ENCODE measurements at regions not wholly inside any gene's neighbourhood (a gene's known extent, or its start where the extent isn't known, plus 50 kb on each side); places are given as distances from the start of the nearest gene placed in this dataset.

DNA sequence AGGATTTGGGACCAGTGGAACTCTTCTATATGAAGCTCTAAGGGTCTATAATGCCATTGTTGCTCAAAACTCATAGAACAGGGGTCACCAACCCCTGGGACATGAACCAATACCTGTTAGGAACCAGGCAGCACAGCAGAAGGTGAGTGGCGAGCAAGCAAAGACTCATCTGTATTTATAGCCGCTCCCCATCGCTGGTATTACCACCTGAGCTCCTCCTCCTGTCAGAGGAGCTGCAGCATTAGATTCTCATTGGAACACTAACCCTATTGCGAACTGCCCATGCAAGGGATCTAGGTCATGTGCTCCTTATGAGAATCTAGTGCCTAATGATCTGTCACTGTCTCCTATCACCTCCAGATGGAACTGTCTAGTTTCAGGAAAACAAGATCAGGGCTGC is 237.5 kb downstream of the C6orf118 start (continued):
- TF ChIP-seq, protein P1, sequence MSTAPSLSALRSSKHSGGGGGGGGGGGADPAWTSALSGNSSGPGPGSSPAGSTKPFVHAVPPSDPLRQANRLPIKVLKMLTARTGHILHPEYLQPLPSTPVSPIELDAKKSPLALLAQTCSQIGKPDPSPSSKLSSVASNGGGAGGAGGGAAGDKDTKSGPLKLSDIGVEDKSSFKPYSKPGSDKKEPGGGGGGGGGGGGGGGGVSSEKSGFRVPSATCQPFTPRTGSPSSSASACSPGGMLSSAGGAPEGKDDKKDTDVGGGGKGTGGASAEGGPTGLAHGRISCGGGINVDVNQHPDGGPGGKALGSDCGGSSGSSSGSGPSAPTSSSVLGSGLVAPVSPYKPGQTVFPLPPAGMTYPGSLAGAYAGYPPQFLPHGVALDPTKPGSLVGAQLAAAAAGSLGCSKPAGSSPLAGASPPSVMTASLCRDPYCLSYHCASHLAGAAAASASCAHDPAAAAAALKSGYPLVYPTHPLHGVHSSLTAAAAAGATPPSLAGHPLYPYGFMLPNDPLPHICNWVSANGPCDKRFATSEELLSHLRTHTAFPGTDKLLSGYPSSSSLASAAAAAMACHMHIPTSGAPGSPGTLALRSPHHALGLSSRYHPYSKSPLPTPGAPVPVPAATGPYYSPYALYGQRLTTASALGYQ (CRISPR knock-in tag; IDR thresholded peaks at IDR 0.05): no peak
- no peak for TF ChIP-seq HCFC1 (IDR thresholded peaks at IDR 0.05; ENCODE audit: low read depth, low read length)
- TF ChIP-seq SMAD9 (CRISPR knock-in tag; IDR thresholded peaks at IDR 0.05): no peak
- TF ChIP-seq, protein P2, sequence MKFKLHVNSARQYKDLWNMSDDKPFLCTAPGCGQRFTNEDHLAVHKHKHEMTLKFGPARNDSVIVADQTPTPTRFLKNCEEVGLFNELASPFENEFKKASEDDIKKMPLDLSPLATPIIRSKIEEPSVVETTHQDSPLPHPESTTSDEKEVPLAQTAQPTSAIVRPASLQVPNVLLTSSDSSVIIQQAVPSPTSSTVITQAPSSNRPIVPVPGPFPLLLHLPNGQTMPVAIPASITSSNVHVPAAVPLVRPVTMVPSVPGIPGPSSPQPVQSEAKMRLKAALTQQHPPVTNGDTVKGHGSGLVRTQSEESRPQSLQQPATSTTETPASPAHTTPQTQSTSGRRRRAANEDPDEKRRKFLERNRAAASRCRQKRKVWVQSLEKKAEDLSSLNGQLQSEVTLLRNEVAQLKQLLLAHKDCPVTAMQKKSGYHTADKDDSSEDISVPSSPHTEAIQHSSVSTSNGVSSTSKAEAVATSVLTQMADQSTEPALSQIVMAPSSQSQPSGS (CRISPR knock-in tag; IDR thresholded peaks at IDR 0.05): no peak

DNA sequence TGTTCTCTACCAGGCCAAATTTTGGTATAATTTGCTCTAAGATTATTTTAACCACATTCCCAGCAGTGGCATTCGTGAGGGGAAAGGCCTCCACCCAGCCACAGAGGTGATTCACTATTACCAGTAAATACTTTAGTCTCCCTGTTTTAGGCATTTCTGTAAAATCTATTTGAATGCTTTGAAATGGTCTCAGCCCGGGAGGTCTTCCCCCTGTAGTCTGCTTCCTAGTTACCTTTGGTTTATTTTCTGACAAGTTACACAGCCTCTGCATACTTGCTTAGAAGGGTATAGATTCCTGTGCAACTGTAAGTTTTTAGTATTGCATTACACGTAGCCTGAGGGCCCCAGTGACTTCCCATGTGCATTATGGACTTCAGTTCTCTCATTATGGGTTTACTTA is 248.7 kb downstream of the C6orf118 start:
- Histone ChIP-seq H3K36me3 (replicated peaks in 1 of 2; ENCODE audit: control insufficient read depth in 1 of 2, insufficient read depth in 2 of 2, low read length in 2 of 2) (no peaks in the 10 kb centered on the region), H3K27ac (ENCODE audit: extremely low read length, insufficient read depth, low read length) (no peak overlapping the region), H2AFZ (ENCODE audit: low read length) (no peak overlapping the region), H3K4me3 (replicated peaks in 1 of 3; ENCODE audit: insufficient read depth in 1 of 3, low read depth in 2 of 3, low read length in 3 of 3) (no peak overlapping the region), H3K9ac (ENCODE audit: insufficient read depth, low read depth, low read length) (no peak overlapping the region), H3K4me2 (ENCODE audit: low read depth, low read length) (no peak overlapping the region), H4K20me1 (ENCODE audit: insufficient read depth, low read length) (no peaks in the 10 kb centered on the region), H3K9me3 (ENCODE audit: low read length) (peaks cover 93% of the 10 kb centered on the region), H3K79me2 (ENCODE audit: insufficient read depth, low read length) (no peaks in the 10 kb centered on the region), H3K27me3 (ENCODE audit: control insufficient read depth in 1 of 2, insufficient read depth in 2 of 2, low read length in 2 of 2) (no peaks in the 10 kb centered on the region), H3K4me1 (ENCODE audit: insufficient read depth, low read length) (no peaks in the 10 kb centered on the region)
- BruUV-seq (replicated peaks): no TSS peak
- CTCF ChIA-PET (ENCODE audit: low intra/inter-chr PET ratio, low total read pairs): no interaction called here
- under 1% methylated on average over 3 of the region's 3 CpGs for WGBS (ENCODE audit: low lambda C conversion rate)
- ATAC-seq: no peak
- FAIRE-seq: no peak
- in situ Hi-C loops (cut with HindIII; ENCODE audit: extremely low pct_ligation_motif_present, low pct_unique_long_range_greater_than_20kb): no loop called here
- POLR2A ChIA-PET: no interaction called here
- intact Hi-C loops (cut with micrococcal nuclease; ENCODE audit: unreplicated experiment): no loop called here
- DNase-seq (ENCODE audit: low spot score): no peak
- TF ChIP-seq, protein P3, sequence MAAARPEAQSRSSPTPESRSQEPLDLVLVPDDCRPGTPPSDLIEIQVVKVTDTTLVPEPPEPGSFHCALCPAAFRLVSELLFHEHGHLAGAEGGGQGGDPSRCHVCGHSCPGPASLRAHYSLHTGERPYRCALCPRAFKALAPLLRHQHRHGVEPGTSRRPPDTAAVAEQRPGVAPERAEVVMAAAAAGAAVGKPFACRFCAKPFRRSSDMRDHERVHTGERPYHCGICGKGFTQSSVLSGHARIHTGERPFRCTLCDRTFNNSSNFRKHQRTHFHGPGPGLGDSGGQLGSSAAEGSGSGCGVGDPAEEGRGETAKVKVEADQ (CRISPR knock-in tag; IDR thresholded peaks at IDR 0.05; ENCODE audit: borderline replicate concordance): no peak
- TF ChIP-seq TBX3 (IDR thresholded peaks at IDR 0.05; ENCODE audit: borderline replicate concordance) (no peak), MEIS1 (CRISPR knock-in tag; IDR thresholded peaks at IDR 0.05; ENCODE audit: borderline replicate concordance) (no peak), GTF2F1 (IDR thresholded peaks at IDR 0.05; ENCODE audit: low read length) (no peak), KLF15 (CRISPR knock-in tag; IDR thresholded peaks at IDR 0.05; ENCODE audit: borderline replicate concordance) (no peak), CBX2 (IDR thresholded peaks at IDR 0.05; ENCODE audit: low read depth, low read length) (no peak), CBX2 (CRISPR knock-in tag; IDR thresholded peaks at IDR 0.05; ENCODE audit: low read depth) (no peak), ZNF460 (CRISPR knock-in tag; IDR thresholded peaks at IDR 0.05; ENCODE audit: borderline replicate concordance) (no peak), AGO2 (optimal IDR thresholded peaks at IDR 0.05; ENCODE audit: low read depth, low read length) (no peak)
- TF ChIP-seq, protein P4, sequence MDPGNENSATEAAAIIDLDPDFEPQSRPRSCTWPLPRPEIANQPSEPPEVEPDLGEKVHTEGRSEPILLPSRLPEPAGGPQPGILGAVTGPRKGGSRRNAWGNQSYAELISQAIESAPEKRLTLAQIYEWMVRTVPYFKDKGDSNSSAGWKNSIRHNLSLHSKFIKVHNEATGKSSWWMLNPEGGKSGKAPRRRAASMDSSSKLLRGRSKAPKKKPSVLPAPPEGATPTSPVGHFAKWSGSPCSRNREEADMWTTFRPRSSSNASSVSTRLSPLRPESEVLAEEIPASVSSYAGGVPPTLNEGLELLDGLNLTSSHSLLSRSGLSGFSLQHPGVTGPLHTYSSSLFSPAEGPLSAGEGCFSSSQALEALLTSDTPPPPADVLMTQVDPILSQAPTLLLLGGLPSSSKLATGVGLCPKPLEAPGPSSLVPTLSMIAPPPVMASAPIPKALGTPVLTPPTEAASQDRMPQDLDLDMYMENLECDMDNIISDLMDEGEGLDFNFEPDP (CRISPR knock-in tag; conservative IDR thresholded peaks at IDR 0.05): no peak
- TF ChIP-seq, protein P5, sequence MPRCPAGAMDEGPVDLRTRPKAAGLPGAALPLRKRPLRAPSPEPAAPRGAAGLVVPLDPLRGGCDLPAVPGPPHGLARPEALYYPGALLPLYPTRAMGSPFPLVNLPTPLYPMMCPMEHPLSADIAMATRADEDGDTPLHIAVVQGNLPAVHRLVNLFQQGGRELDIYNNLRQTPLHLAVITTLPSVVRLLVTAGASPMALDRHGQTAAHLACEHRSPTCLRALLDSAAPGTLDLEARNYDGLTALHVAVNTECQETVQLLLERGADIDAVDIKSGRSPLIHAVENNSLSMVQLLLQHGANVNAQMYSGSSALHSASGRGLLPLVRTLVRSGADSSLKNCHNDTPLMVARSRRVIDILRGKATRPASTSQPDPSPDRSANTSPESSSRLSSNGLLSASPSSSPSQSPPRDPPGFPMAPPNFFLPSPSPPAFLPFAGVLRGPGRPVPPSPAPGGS (CRISPR knock-in tag; IDR thresholded peaks at IDR 0.05): no peak
- TF ChIP-seq, protein P6, sequence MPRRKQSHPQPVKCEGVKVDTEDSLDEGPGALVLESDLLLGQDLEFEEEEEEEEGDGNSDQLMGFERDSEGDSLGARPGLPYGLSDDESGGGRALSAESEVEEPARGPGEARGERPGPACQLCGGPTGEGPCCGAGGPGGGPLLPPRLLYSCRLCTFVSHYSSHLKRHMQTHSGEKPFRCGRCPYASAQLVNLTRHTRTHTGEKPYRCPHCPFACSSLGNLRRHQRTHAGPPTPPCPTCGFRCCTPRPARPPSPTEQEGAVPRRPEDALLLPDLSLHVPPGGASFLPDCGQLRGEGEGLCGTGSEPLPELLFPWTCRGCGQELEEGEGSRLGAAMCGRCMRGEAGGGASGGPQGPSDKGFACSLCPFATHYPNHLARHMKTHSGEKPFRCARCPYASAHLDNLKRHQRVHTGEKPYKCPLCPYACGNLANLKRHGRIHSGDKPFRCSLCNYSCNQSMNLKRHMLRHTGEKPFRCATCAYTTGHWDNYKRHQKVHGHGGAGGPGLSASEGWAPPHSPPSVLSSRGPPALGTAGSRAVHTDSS (CRISPR knock-in tag; conservative IDR thresholded peaks at IDR 0.05): no peak

Measured in HepG2 (cell line).